Activated T-cell treated with anti-CD3 and anti-CD28 coated beads for 4 hours (primary cell): ENCODE measurements at regions not wholly inside any gene's neighbourhood (a gene's known extent, or its start where the extent isn't known, plus 50 kb on each side); places are given as distances from the start of the nearest gene placed in this dataset.

Source experiments
- DNase-seq: peaks from one replicate; pipeline ENCODE4 v3.0.0-alpha.2; 2020

- no peak for DNase-seq
Measured at GRCh38 chr1:208807446-208808127, 563.4 kb upstream of the PLXNA2 start.

- DNase-seq: no peak
Measured at GRCh38 chr1:208808301-208808700, 564.1 kb upstream of the PLXNA2 start.

GRCh38 chr1:208809876-208810275 is 565.7 kb upstream of the PLXNA2 start:
- no peak for DNase-seq

- DNase-seq: no peak
Measured at GRCh38 chr1:208818770-208819445, 574.7 kb upstream of the PLXNA2 start.

- no peak for DNase-seq
Measured at GRCh38 chr1:208820580-208821212, 576.5 kb upstream of the PLXNA2 start.

- DNase-seq: no peak
Measured at GRCh38 chr1:208821939-208822338, 577.8 kb upstream of the PLXNA2 start.

- DNase-seq: no peak
Measured at GRCh38 chr1:208825300-208825699, 581.1 kb upstream of the PLXNA2 start.

GRCh38 chr1:208829595-208829994 is 585.4 kb upstream of the PLXNA2 start:
- DNase-seq: no peak

GRCh38 chr1:208834381-208835096 is 590.4 kb upstream of the PLXNA2 start:
- no peak for DNase-seq

GRCh38 chr1:208835097-208835463 is 590.9 kb upstream of the PLXNA2 start:
- no peak for DNase-seq

GRCh38 chr1:208835781-208836180 is 591.6 kb upstream of the PLXNA2 start:
- DNase-seq: no peak

- DNase-seq: no peak
Measured at GRCh38 chr1:208837242-208837641, 593.1 kb upstream of the PLXNA2 start.

- DNase-seq: no peak
Measured at GRCh38 chr1:208841436-208841835, 597.3 kb upstream of the PLXNA2 start.

GRCh38 chr1:208842451-208842850 is 598.3 kb upstream of the PLXNA2 start:
- DNase-seq: no peak

GRCh38 chr1:208844158-208844557 is 600.0 kb upstream of the PLXNA2 start:
- DNase-seq: no peak

GRCh38 chr1:208848854-208849253 is 604.7 kb upstream of the PLXNA2 start:
- no peak for DNase-seq

GRCh38 chr1:208850442-208850841 is 606.3 kb upstream of the PLXNA2 start:
- no peak for DNase-seq

GRCh38 chr1:208851366-208851765 is 607.2 kb upstream of the PLXNA2 start:
- no peak for DNase-seq

GRCh38 chr1:208852911-208853310 is 608.7 kb upstream of the PLXNA2 start:
- no peak for DNase-seq

- DNase-seq: no peak
Measured at GRCh38 chr1:208855403-208855802, 611.2 kb upstream of the PLXNA2 start.

GRCh38 chr1:208857465-208857864 is 613.3 kb upstream of the PLXNA2 start:
- no peak for DNase-seq

GRCh38 chr1:208858738-208859137 is 614.6 kb upstream of the PLXNA2 start:
- DNase-seq: no peak

- DNase-seq: no peak
Measured at GRCh38 chr1:208864366-208864965, 620.3 kb upstream of the PLXNA2 start.
